Endothelial cell of umbilical vein (primary cell): ENCODE measurements at regions not wholly inside any gene's neighbourhood (a gene's known extent, or its start where the extent isn't known, plus 50 kb on each side); places are given as distances from the start of the nearest gene placed in this dataset.

ENCODE experiments used
- BruUV-seq: library from RNA; stranded (reverse); fragments of 400-500 nt; replicated peaks from 2 replicates; lab custom pipeline; 2021; lab: Mats Ljungman, UMichigan
- CTCF ChIA-PET: fragments of 300-600, 350-600 bp; sonication (Branson Sonifier 250); formaldehyde crosslinking; loops from one replicate; lab custom pipeline; 2021; ENCODE audit warnings: antibody characterized with exemption, inconsistent platforms; lab: Charles Lee
- POLR2A ChIA-PET: fragments of 300-600, 350-600 bp; sonication (Branson Sonifier 250); formaldehyde crosslinking; loops from one replicate; lab custom pipeline; 2021; ENCODE audit warnings: antibody characterized with exemption, inconsistent platforms; lab: Charles Lee
- DNase-seq: peaks from one replicate; pipeline ENCODE4 v3.0.0-alpha.2; 2011; ENCODE audit warnings: low read depth, low spot score
- FAIRE-seq: peaks from 2 replicates; lab custom pipeline; 2011; peaks lifted over from hg19 to GRCh38; lab: Jason Lieb, UNC
- H2AFZ ChIP-seq: 2 replicates; pipeline ENCODE4 v1.6.0; 2012; ENCODE audit warnings: low read depth, low read length, control low read depth, inconsistent platforms
- H3K27ac ChIP-seq: 2 replicates; pipeline ENCODE4 v1.5.1; 2011; ENCODE audit warnings: low read depth, mild to moderate bottlenecking, control low read depth, low read length, moderate library complexity; ENCODE audit not compliant: insufficient read depth
- H3K27me3 ChIP-seq, 2 experiments: 2 replicates each; pipeline versions ENCODE4 v1.6.0 to v1.6.1; 2011; ENCODE audit warnings: low read length in 2 of 2, mixed read lengths in 1 of 2; ENCODE audit not compliant: control insufficient read depth in 2 of 2, insufficient read depth in 2 of 2
- H3K36me3 ChIP-seq, 2 experiments: 2 replicates in 1 of 2; 3 replicates in 1 of 2; pipeline ENCODE4 v1.5.1; 2011; ENCODE audit warnings: low read length in 2 of 2, mild to moderate bottlenecking in 1 of 2, moderate library complexity in 1 of 2; ENCODE audit not compliant: control insufficient read depth in 2 of 2, insufficient read depth in 2 of 2; ENCODE audit errors: extremely low read depth in 1 of 2
- H3K4me1 ChIP-seq: 3 replicates; pipeline ENCODE4 v1.5.1; 2011; ENCODE audit warnings: mild to moderate bottlenecking, low read length; ENCODE audit not compliant: control insufficient read depth, insufficient read depth; ENCODE audit errors: extremely low read depth
- H3K4me2 ChIP-seq: 2 replicates; pipeline ENCODE4 v1.6.1; 2011; ENCODE audit warnings: low read length, control low read depth, mixed read lengths; ENCODE audit not compliant: insufficient read depth
- H3K4me3 ChIP-seq, 3 experiments: fragments of 200-600 bp in 1 of 3; sonication (generic), shearing (Covaris generic) in 1 of 3; replicated peaks in 1 of 3; 2 replicates each; pipeline ENCODE4 v1.5.1; 2011 to 2016; ENCODE audit warnings: control low read depth in 3 of 3, low read length in 3 of 3, mild to moderate bottlenecking in 2 of 3, inconsistent platforms in 1 of 3, low read depth in 1 of 3, moderate library complexity in 1 of 3; ENCODE audit not compliant: insufficient read depth in 1 of 3
- H3K79me2 ChIP-seq: 2 replicates; pipeline ENCODE4 v1.6.0; 2012; ENCODE audit warnings: low read length, inconsistent platforms; ENCODE audit not compliant: control insufficient read depth, insufficient read depth
- H3K9ac ChIP-seq: replicated peaks from 2 replicates; pipeline ENCODE3; 2011; ENCODE audit warnings: low read length, control low read depth; ENCODE audit not compliant: insufficient read depth; ENCODE audit errors: extremely low read depth
- H3K9me1 ChIP-seq: replicated peaks from 3 replicates; pipeline ENCODE4 v1.6.0; 2011; ENCODE audit warnings: mild to moderate bottlenecking, low read length; ENCODE audit not compliant: control insufficient read depth, insufficient read depth; ENCODE audit errors: extremely low read depth
- H3K9me3 ChIP-seq: replicated peaks from 2 replicates; pipeline ENCODE4 v1.5.1; 2012; ENCODE audit warnings: low read length, inconsistent platforms; ENCODE audit not compliant: control insufficient read depth, insufficient read depth
- H4K20me1 ChIP-seq: replicated peaks from 2 replicates; pipeline ENCODE3; 2011; ENCODE audit warnings: mild to moderate bottlenecking, low read length; ENCODE audit not compliant: control insufficient read depth, insufficient read depth; ENCODE audit errors: extremely low read depth
- EZH2 ChIP-seq: IDR thresholded peaks from 2 replicates; pipeline ENCODE4 v1.6.1; 2012; ENCODE audit warnings: borderline replicate concordance, low read depth, mild to moderate bottlenecking, moderate library complexity, low read length, inconsistent platforms; ENCODE audit not compliant: severe bottlenecking
- FOS ChIP-seq: IDR thresholded peaks from 2 replicates; pipeline ENCODE4 v1.6.1; 2011; ENCODE audit warnings: mild to moderate bottlenecking, low read length, moderate library complexity, borderline replicate concordance; ENCODE audit not compliant: insufficient read depth
- GATA2 ChIP-seq: IDR thresholded peaks from 2 replicates; pipeline ENCODE4 v1.7.0; 2011; ENCODE audit warnings: low read depth, mild to moderate bottlenecking, moderate library complexity, mixed read lengths, low read length; ENCODE audit not compliant: insufficient read length, insufficient read depth
- JUN ChIP-seq: IDR thresholded peaks from 2 replicates; pipeline ENCODE4 v1.6.1; 2011; ENCODE audit warnings: borderline replicate concordance, low read depth; ENCODE audit not compliant: insufficient read length, insufficient read depth
- MYC ChIP-seq: IDR thresholded peaks from one replicate; pipeline ENCODE4 v1.6.1; 2011; ENCODE audit warnings: mild to moderate bottlenecking, low read depth, low read length
- POLR2A ChIP-seq: IDR thresholded peaks from 2 replicates; pipeline ENCODE4 v1.6.1; 2012; ENCODE audit warnings: low read depth, mild to moderate bottlenecking, control low read depth, low read length
- POLR2AphosphoS5 ChIP-seq: IDR thresholded peaks from 2 replicates; pipeline ENCODE4 v1.6.1; 2012; ENCODE audit warnings: low read depth, mild to moderate bottlenecking, control low read depth, low read length, moderate library complexity; ENCODE audit not compliant: insufficient read depth
- dilution Hi-C: fragments of 300-500 bp; cut with MboI; formaldehyde crosslinking; loops from one replicate; pipeline ENCODE4 v1.15.0; 2019; ENCODE audit warnings: low sequenced_read_pairs; ENCODE audit not compliant: extremely low pct_ligation_motif_present
- intact Hi-C: fragments of 100-400 bp; cut with micrococcal nuclease; formaldehyde crosslinking; loops from one replicate; pipeline ENCODE4 v1.10.0; 2022
- TF ChIP-seq, protein P1 (sequence below), 2 donors: IDR thresholded peaks; 1 replicate in 1 of 2; 2 replicates in 1 of 2; pipeline ENCODE4 v1.5.1; 2011; ENCODE audit warnings: low read length in 2 of 2, mild to moderate bottlenecking in 2 of 2, moderate library complexity in 2 of 2, control low read depth in 1 of 2, inconsistent platforms in 1 of 2, low read depth in 1 of 2; ENCODE audit not compliant: insufficient read depth in 1 of 2; ENCODE audit errors: extremely low read depth in 1 of 2
- TF ChIP-seq, protein P2 (sequence below): IDR thresholded peaks from 2 replicates; pipeline ENCODE4 v1.6.1; 2011; ENCODE audit not compliant: insufficient read depth, insufficient read length

DNA sequence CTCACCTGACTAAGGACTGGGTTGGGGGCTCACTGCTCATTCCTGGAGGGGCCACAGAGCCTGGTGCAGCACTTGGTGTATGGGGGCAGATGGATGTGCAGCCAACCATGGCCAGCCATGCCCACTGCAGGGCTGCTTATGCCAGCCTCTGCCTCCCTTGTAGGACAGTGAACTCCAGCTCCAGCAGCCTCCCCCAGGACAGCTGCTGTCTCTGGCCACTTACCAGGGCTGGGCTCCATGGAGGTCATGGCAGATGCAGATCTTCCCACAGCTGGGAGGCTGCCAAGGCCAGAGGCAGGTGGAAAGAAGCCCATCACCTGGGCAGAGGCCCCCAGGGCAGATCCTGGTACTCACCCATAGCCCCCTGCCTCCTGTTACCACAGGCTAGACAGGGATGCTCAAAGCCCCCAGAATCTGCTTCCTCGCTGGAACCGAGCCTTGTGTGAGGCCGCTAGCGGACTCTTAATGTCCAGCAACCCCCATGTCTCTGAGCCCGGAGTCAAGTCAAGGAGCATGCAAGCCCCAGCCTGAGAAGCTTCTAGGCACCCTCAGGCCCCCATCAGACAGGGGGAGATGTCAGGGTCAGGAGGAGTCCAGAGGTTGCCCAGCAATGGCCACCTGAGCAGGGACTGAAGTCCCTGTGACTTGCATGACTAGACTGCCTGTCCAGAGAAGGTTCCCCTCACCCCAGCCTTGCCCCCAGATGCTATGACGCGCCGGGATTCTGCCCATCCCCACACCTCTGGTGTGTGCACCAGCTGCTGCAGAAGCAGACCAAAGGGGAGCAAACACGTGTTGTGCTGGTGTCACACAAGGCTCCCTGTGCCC is 123.6 kb downstream of the TWIST2 start:
- Histone ChIP-seq H3K79me2 (no peaks in the 10 kb centered on the region), H3K9ac (no peak overlapping the region), H4K20me1 (no peaks in the 10 kb centered on the region), H3K9me3 (no peaks in the 10 kb centered on the region), H3K27ac (no peak overlapping the region), H3K4me1 (peaks cover 20% of the 10 kb centered on the region), H3K4me2 (no peak overlapping the region), H3K36me3 (no peaks in the 10 kb centered on the region), H3K9me1 (no peaks in the 10 kb centered on the region), H3K4me3 (no peak overlapping the region), H3K27me3 (no peaks in the 10 kb centered on the region), H2AFZ (no peak overlapping the region)
- ChIA-PET CTCF (interaction anchor here (0.5 to 1.3 kb wide), 4 partner anchors 12 to 184 kb away, joined by 3 to 4 read pairs (median 4); no protein-coding TSS in a partner anchor), POLR2A (no interaction called here)
- TF ChIP-seq FOS (no peak), EZH2 (no peak), GATA2 (no peak), POLR2AphosphoS5 (no peak), POLR2A (no peak), JUN (no peak), MYC (no peak)
- TF ChIP-seq, protein P1, sequence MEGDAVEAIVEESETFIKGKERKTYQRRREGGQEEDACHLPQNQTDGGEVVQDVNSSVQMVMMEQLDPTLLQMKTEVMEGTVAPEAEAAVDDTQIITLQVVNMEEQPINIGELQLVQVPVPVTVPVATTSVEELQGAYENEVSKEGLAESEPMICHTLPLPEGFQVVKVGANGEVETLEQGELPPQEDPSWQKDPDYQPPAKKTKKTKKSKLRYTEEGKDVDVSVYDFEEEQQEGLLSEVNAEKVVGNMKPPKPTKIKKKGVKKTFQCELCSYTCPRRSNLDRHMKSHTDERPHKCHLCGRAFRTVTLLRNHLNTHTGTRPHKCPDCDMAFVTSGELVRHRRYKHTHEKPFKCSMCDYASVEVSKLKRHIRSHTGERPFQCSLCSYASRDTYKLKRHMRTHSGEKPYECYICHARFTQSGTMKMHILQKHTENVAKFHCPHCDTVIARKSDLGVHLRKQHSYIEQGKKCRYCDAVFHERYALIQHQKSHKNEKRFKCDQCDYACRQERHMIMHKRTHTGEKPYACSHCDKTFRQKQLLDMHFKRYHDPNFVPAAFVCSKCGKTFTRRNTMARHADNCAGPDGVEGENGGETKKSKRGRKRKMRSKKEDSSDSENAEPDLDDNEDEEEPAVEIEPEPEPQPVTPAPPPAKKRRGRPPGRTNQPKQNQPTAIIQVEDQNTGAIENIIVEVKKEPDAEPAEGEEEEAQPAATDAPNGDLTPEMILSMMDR (IDR thresholded peaks at IDR 0.05; ENCODE audit: extremely low read depth in 1 of 2, insufficient read depth in 1 of 2, low read depth in 1 of 2, low read length in 2 of 2): no peak
- TF ChIP-seq, protein P2, sequence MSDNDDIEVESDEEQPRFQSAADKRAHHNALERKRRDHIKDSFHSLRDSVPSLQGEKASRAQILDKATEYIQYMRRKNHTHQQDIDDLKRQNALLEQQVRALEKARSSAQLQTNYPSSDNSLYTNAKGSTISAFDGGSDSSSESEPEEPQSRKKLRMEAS: no peak
- FAIRE-seq (no peak), DNase-seq (no peak)
- dilution Hi-C loops (no loop called here), intact Hi-C loops (loop anchor here (2.0 to 5.0 kb wide), 2 partner anchors 109 to 187 kb away; no protein-coding TSS in a partner anchor)
- no TSS peak for BruUV-seq
